AG04450 (cell line): ENCODE measurements at regions not wholly inside any gene's neighbourhood (a gene's known extent, or its start where the extent isn't known, plus 50 kb on each side); places are given as distances from the start of the nearest gene placed in this dataset.
"Not testable (repeated sequence)": the region's sequence is repeated elsewhere in the genome, so short reads cannot be mapped to it uniquely, and the experiment has no call there.

Source experiments
- CTCF ChIA-PET: fragments of 300-600, 350-600 bp; formaldehyde crosslinking; extraction: SDS; loops from one replicate; lab custom pipeline; 2022; ENCODE audit warnings: antibody characterized with exemption, inconsistent platforms; lab: Charles Lee
- POLR2A ChIA-PET: fragments of 350-600 bp; formaldehyde crosslinking; extraction: SDS; loops from one replicate; lab custom pipeline; 2021; ENCODE audit warnings: antibody characterized with exemption, inconsistent platforms; lab: Yijun Ruan, JAX
- DNase-seq: peaks from one replicate; pipeline ENCODE4 v3.0.0-alpha.2; 2011; ENCODE audit warnings: low read depth, low spot score
- H3K27ac ChIP-seq: one replicate; pipeline ENCODE4 v1.5.1; 2012; ENCODE audit warnings: low read depth, low read length, control low read depth
- H3K27me3 ChIP-seq: one replicate; pipeline ENCODE4 v1.6.0; 2012; ENCODE audit warnings: low read length; ENCODE audit not compliant: control insufficient read depth, insufficient read depth
- H3K4me3 ChIP-seq: 2 replicates; pipeline ENCODE4 v1.5.1; 2011; ENCODE audit warnings: mild to moderate bottlenecking, low read depth, low read length, control low read depth
- H3K9me3 ChIP-seq: 2 replicates; pipeline ENCODE4 v1.5.1; 2012; ENCODE audit warnings: low read length; ENCODE audit not compliant: control insufficient read depth, insufficient read depth
- TF ChIP-seq, protein P1 (sequence below): IDR thresholded peaks from 2 replicates; pipeline ENCODE4 v1.5.1; 2011; ENCODE audit warnings: low read depth, low read length, control low read depth, inconsistent platforms

DNA sequence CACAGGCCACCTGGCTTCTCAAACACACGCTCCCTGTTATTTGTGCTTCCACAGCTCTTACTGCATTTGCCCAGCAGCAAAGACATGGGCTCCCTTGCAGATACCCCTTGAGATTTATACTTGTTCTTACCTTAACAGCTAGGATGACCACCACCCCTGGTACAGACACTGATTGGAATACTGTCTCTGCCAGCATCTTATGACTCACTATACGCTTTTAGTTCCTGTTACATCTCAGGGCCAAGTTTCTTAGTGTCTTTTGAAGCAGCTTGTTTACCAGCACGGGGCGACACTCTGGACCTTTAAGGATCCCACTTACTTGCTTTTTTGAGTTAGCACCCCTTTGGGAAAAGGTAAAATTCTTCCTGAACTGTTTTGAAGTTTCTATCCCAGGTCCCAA lies 874.8 kb downstream of the KCNT2 start:
- TF ChIP-seq, protein P1, sequence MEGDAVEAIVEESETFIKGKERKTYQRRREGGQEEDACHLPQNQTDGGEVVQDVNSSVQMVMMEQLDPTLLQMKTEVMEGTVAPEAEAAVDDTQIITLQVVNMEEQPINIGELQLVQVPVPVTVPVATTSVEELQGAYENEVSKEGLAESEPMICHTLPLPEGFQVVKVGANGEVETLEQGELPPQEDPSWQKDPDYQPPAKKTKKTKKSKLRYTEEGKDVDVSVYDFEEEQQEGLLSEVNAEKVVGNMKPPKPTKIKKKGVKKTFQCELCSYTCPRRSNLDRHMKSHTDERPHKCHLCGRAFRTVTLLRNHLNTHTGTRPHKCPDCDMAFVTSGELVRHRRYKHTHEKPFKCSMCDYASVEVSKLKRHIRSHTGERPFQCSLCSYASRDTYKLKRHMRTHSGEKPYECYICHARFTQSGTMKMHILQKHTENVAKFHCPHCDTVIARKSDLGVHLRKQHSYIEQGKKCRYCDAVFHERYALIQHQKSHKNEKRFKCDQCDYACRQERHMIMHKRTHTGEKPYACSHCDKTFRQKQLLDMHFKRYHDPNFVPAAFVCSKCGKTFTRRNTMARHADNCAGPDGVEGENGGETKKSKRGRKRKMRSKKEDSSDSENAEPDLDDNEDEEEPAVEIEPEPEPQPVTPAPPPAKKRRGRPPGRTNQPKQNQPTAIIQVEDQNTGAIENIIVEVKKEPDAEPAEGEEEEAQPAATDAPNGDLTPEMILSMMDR: no peak
- Histone ChIP-seq H3K9me3 (no peaks in the 10 kb centered on the region), H3K27ac (no peak overlapping the region), H3K4me3 (no peak overlapping the region), H3K27me3 (no peaks in the 10 kb centered on the region)
- DNase-seq: no peak
- ChIA-PET POLR2A (no interaction called here), CTCF (interaction anchor here (0.9 to 1.1 kb wide), 2 partner anchors 11 to 24 kb away, joined by 3 to 4 read pairs; no protein-coding TSS in a partner anchor)

DNA sequence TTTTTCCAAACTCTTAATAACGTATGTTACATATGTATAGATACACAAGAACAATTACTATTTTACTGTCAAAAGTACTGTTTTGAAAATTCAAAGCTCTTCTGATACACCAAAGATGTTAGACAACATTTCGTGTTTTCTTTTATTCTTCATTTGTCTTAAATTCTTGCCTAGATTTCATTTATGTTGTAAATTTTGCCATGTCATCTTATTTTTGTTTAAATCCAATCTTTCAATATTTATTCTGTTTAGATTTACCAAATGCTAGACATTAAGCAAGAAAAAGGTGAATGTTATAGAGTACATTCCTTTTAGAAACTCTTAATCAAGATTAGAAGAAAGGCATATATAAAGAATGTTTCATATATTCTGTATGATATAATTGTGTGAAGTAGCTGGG lies 876.9 kb downstream of the KCNT2 start:
- CTCF ChIA-PET: interaction anchor here (1.0 kb wide), 1 partner anchor 73 kb away, joined by 3 read pairs; no protein-coding TSS in a partner anchor
- TF ChIP-seq, protein P1: no peak
- H3K27me3 ChIP-seq: no peaks in the 10 kb centered on the region
- no peak overlapping the region for H3K27ac ChIP-seq
- no peaks in the 10 kb centered on the region for H3K9me3 ChIP-seq
- no peak overlapping the region for H3K4me3 ChIP-seq
- no peak for DNase-seq
- POLR2A ChIA-PET: no interaction called here

DNA sequence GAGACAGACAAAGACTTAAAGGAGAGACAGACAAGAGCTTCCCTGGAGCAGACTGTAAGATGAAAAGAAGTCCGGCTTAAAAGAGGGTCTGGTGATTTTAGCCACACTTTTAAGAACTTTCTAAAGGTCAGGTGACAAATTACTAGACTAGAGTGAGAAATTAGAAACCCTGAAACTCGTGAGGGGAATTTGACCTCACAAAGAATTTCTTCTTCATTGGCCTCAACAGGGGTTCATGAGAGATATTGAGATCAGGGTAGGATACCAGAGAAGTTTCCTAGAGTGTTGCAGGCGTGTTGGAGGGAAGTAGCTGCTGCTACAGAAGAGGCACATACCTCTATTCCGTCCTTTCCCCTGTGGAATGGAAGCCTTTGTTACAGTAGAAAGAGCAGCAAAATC lies 884.4 kb downstream of the KCNT2 start:
- no peak for DNase-seq
- Histone ChIP-seq H3K27me3 (no peaks in the 10 kb centered on the region), H3K27ac (no peak overlapping the region), H3K4me3 (no peak overlapping the region), H3K9me3 (peaks cover 6% of the 10 kb centered on the region; the same call in 1 of the 2 replicates)
- TF ChIP-seq, protein P1: no peak
- ChIA-PET CTCF (interaction anchor here (0.7 kb wide), 1 partner anchor 9 kb away, joined by 3 read pairs; no protein-coding TSS in a partner anchor), POLR2A (no interaction called here)

DNA sequence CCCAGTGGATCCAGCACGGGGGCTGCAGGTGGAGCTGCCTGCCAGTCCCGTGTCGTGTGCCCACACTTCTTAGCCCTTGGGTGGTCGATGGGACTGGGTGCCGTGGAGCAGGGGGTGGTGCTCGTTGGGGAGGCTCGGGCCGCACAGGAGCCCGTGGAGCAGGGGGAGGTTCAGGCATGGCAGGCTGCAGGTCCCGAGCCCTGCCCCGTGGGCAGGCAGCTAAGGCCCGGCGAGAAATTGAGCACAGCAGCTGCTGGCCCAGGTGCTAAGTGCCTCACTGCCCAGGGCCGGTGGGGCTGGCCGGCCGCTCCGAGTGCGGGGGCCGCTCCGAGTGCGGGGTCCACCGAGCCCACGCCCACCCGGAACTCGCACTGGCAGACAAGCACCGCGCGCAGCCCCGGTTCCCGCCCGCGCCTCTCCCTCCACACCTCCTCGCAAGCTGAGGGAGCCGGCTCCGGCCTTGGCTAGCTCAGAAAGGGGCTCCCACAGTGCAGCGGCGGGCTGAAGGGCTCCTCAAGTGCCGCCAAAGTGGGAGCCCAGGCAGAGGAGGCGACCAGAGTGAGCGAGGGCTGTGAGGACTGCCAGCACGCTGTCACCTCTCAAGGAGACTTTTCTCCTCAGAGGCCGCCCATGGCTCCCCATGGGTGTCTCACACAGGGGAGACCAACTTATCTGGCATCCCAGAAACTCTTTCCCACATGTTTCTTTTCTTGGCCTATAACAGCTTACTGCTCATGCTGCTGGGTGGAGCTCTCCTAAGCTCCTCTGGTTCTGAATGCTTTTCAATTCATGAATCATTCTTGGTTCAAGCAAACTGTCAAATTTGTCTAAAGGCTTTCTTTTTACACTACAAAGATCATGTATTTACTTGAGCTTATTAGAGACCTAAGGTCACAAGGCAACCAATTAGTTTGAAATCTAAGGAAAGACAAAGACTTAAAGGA lies 885.1 kb downstream of the KCNT2 start:
- H3K27me3 ChIP-seq, POLR2A ChIA-PET, H3K4me3 ChIP-seq, H3K27ac ChIP-seq, H3K9me3 ChIP-seq, DNase-seq: not testable (repeated sequence)
- CTCF ChIA-PET: interaction anchor here (0.7 to 1.3 kb wide), 2 partner anchors 8 to 10 kb away, joined by 3 read pairs; no protein-coding TSS in a partner anchor

DNA sequence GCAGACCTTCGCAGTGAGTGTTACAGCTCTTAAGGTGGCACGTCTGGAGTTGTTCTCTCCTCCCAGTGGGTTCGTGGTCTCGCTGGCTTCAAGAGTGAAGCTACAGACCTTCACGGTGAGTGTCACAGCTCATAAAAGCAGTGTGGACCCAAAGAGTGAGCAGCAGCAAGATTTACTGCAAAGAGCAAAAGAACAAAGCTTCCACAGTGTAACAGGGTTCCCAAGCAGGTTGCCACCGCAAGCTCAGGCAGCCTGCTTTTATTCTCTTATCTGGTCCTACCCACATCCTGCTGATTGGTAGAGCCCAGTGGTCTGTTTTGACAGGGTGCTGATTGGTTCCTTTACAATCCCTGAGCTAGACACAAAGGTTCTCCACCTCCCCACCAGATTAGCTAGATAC lies 886.1 kb downstream of the KCNT2 start:
- H3K27ac ChIP-seq, DNase-seq, POLR2A ChIA-PET, H3K27me3 ChIP-seq, H3K4me3 ChIP-seq, H3K9me3 ChIP-seq: not testable (repeated sequence)
- CTCF ChIA-PET: interaction anchor here (1.3 kb wide), 1 partner anchor 11 kb away, joined by 3 read pairs; no protein-coding TSS in a partner anchor
